ENCODE measurements at regions not wholly inside any gene's neighbourhood (a gene's known extent, or its start where the extent isn't known, plus 50 kb on each side); places are given as distances from the start of the nearest gene placed in this dataset.

GRCh38 chr6:14209000-14209399 is 91.4 kb downstream of the CD83 start:
- no peak overlapping the region for H3K4me3 ChIP-seq
- TF ChIP-seq MYB (IDR thresholded peaks at IDR 0.05; ENCODE audit: borderline replicate concordance, low read depth, low read length), result no peak
- no peak for TF ChIP-seq USF2 (IDR thresholded peaks at IDR 0.05; ENCODE audit: borderline replicate concordance, low read depth, low read length)
- ChIA-PET POLR2A (no interaction called here), RAD21 (ENCODE audit: unreplicated experiment) (interaction anchor here (0.7 kb wide), 1 partner anchor 142 kb away, joined by 4 read pairs; no protein-coding TSS in a partner anchor), CTCF (interaction anchor here (1.7 to 2.2 kb wide), 2 partner anchors 109 to 300 kb away, joined by 5 to 10 read pairs; no protein-coding TSS in a partner anchor), SMC1A (ENCODE audit: uncharacterized antibody, unreplicated experiment) (interaction anchor here (0.6 to 1.1 kb wide), 2 partner anchors 120 to 177 kb away, joined by 3 read pairs; no protein-coding TSS in a partner anchor)
- 50% methylated on average over 3 of the region's 3 CpGs for WGBS (ENCODE audit: insufficient coverage, insufficient replicate concordance, low lambda C conversion rate, missing lambda C conversion rate)
- ATAC-seq, result no peak
- intact Hi-C loops (cut with micrococcal nuclease; ENCODE audit: unreplicated experiment), result no loop called here
- no peak for FAIRE-seq
- H3K27me3 ChIP-seq (replicated peaks in 1 of 2; ENCODE audit: control insufficient read depth in 2 of 2, insufficient read depth in 2 of 2, low read length in 1 of 2), result no peaks in the 10 kb centered on the region
- no peak overlapping the region for H2AFZ ChIP-seq (ENCODE audit: control insufficient read depth, low read depth, low read length)
- peaks cover 16% of the 10 kb centered on the region for H3K4me1 ChIP-seq (ENCODE audit: control insufficient read depth, insufficient read depth, low read length)
- no TSS peak for BruUV-seq (replicated peaks)
- DNase-seq (ENCODE audit: low read depth, low spot score), result no peak
- H3K27ac ChIP-seq (ENCODE audit: control insufficient read depth, insufficient read depth), result no peak overlapping the region
- H3K36me3 ChIP-seq (ENCODE audit: control insufficient read depth in 2 of 2, insufficient read depth in 2 of 2, low read length in 1 of 2), result no peaks in the 10 kb centered on the region
- in situ Hi-C loops (cut with MboI), result loop anchor here (25.0 kb wide), 2 partner anchors 1278 to 1403 kb away; no protein-coding TSS in a partner anchor
- no peak overlapping the region for H3K9ac ChIP-seq (ENCODE audit: control insufficient read depth, insufficient read depth, low read length)
- H3K79me2 ChIP-seq (ENCODE audit: control insufficient read depth, insufficient read depth, low read length), result no peaks in the 10 kb centered on the region
- no peak overlapping the region for H3K4me2 ChIP-seq (ENCODE audit: control insufficient read depth, insufficient read depth)
- H3K9me3 ChIP-seq (replicated peaks; ENCODE audit: control insufficient read depth, insufficient read depth, low read length), result no peaks in the 10 kb centered on the region
- H4K20me1 ChIP-seq (ENCODE audit: control insufficient read depth, insufficient read depth), result no peaks in the 10 kb centered on the region

GRCh38 chr6:14210077-14210476 is 92.5 kb downstream of the CD83 start:
- Histone ChIP-seq H3K4me3 (peak overlapping the region; percentile 91), H3K36me3 (ENCODE audit: control insufficient read depth in 2 of 2, insufficient read depth in 2 of 2, low read length in 1 of 2) (no peaks in the 10 kb centered on the region)
- TF ChIP-seq FOXM1 (IDR thresholded peaks at IDR 0.05; ENCODE audit: low read depth, low read length) (no peak), PAX5 (IDR thresholded peaks at IDR 0.05; ENCODE audit: borderline replicate concordance, low read depth, low read length) (no peak), CREM (IDR thresholded peaks at IDR 0.05; ENCODE audit: low read depth) (no peak), SIN3A (IDR thresholded peaks at IDR 0.05; ENCODE audit: low read depth, low read length) (no peak), RELA (IDR thresholded peaks at IDR 0.05; ENCODE audit: borderline replicate concordance, partially characterized antibody) (no peak), ZBED1 (IDR thresholded peaks at IDR 0.05; ENCODE audit: borderline replicate concordance) (no peak), ZNF592 (IDR thresholded peaks at IDR 0.05) (no peak)
- TF ChIP-seq, protein P1, sequence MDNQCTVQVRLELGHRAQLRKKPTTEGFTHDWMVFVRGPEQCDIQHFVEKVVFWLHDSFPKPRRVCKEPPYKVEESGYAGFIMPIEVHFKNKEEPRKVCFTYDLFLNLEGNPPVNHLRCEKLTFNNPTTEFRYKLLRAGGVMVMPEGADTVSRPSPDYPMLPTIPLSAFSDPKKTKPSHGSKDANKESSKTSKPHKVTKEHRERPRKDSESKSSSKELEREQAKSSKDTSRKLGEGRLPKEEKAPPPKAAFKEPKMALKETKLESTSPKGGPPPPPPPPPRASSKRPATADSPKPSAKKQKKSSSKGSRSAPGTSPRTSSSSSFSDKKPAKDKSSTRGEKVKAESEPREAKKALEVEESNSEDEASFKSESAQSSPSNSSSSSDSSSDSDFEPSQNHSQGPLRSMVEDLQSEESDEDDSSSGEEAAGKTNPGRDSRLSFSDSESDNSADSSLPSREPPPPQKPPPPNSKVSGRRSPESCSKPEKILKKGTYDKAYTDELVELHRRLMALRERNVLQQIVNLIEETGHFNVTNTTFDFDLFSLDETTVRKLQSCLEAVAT (IDR thresholded peaks at IDR 0.05), result no peak; the same call in 1 of the 2 replicates

More at GRCh38 chr6:14210077-14210476, 92.5 kb downstream of the CD83 start:
- H3K79me2 ChIP-seq (ENCODE audit: control insufficient read depth, insufficient read depth, low read length), result no peaks in the 10 kb centered on the region
- whole genome bisulfite sequencing (ENCODE audit: insufficient coverage, insufficient replicate concordance, low lambda C conversion rate, missing lambda C conversion rate), result 53% methylated on average over 10 of the region's 10 CpGs
- DNase-seq (ENCODE audit: low read depth, low spot score), result no peak
- no peak for FAIRE-seq
- ChIA-PET RAD21 (ENCODE audit: unreplicated experiment) (interaction anchor here (0.7 to 2.2 kb wide), 7 partner anchors 15 to 1995 kb away, joined by 3 to 7 read pairs (median 4); no protein-coding TSS in a partner anchor), POLR2A (no interaction called here), CTCF (interaction anchor here (0.6 to 2.2 kb wide), 10 partner anchors 14 to 1415 kb away, joined by 3 to 10 read pairs (median 3); no protein-coding TSS in a partner anchor), SMC1A (ENCODE audit: uncharacterized antibody, unreplicated experiment) (interaction anchor here (0.5 to 1.4 kb wide), 8 partner anchors 14 to 1411 kb away, joined by 3 to 5 read pairs (median 4); no protein-coding TSS in a partner anchor)
- H3K4me1 ChIP-seq (ENCODE audit: control insufficient read depth, insufficient read depth, low read length), result peaks cover 16% of the 10 kb centered on the region
- H2AFZ ChIP-seq (ENCODE audit: control insufficient read depth, low read depth, low read length), result peak overlapping the region; percentile 97
- H4K20me1 ChIP-seq (ENCODE audit: control insufficient read depth, insufficient read depth), result no peaks in the 10 kb centered on the region
- H3K27ac ChIP-seq (ENCODE audit: control insufficient read depth, insufficient read depth), result no peak overlapping the region
- no peaks in the 10 kb centered on the region for H3K9me3 ChIP-seq (replicated peaks; ENCODE audit: control insufficient read depth, insufficient read depth, low read length)
- H3K27me3 ChIP-seq (replicated peaks in 1 of 2; ENCODE audit: control insufficient read depth in 2 of 2, insufficient read depth in 2 of 2, low read length in 1 of 2), result no peaks in the 10 kb centered on the region
- in situ Hi-C loops (cut with MboI), result loop anchor here (5.0 to 25.0 kb wide), 4 partner anchors 1037 to 1402 kb away; partner anchors contain the start of gene JARID2
- no peak for ATAC-seq
- H3K9ac ChIP-seq (ENCODE audit: control insufficient read depth, insufficient read depth, low read length), result peak overlapping the region; percentile 79
- BruUV-seq (replicated peaks), result no TSS peak
- intact Hi-C loops (cut with micrococcal nuclease; ENCODE audit: unreplicated experiment), result loop anchor here (1.0 to 5.0 kb wide), 6 partner anchors 107 to 1412 kb away; no protein-coding TSS in a partner anchor
- H3K4me2 ChIP-seq (ENCODE audit: control insufficient read depth, insufficient read depth), result peak overlapping the region; percentile 97

Measured in GM12878 (cell line).